PC-3 (cell line): ENCODE measurements at regions not wholly inside any gene's neighbourhood (a gene's known extent, or its start where the extent isn't known, plus 50 kb on each side); places are given as distances from the start of the nearest gene placed in this dataset.

Experiments used
- ATAC-seq: fragments of 200-7000 bp; cut with Tn5 transposase; 2 replicates; pipeline ENCODE4 v1.9.1; 2020; ENCODE audit warnings: mild to moderate bottlenecking, moderate library complexity
- BruUV-seq: library from RNA; stranded (reverse); fragments of 400-500 nt; replicated peaks from 2 replicates; lab custom pipeline; 2021; lab: Mats Ljungman, UMichigan
- CTCF ChIA-PET: fragments of 300-600 bp; sonication (Branson Sonifier 250); formaldehyde crosslinking; loops from one replicate; lab custom pipeline; 2022; ENCODE audit warnings: antibody characterized with exemption; lab: Charles Lee
- POLR2A ChIA-PET: fragments of 300-600 bp; sonication (Branson Sonifier 250); formaldehyde crosslinking; loops from one replicate; lab custom pipeline; 2022; ENCODE audit warnings: antibody characterized with exemption; ENCODE audit not compliant: unreplicated experiment; lab: Charles Lee
- DNase-seq: peaks from one replicate; pipeline ENCODE4 v3.0.0-alpha.2; 2015
- H2AFZ ChIP-seq: fragments of 300-600 bp; sonication (generic); 2 replicates; pipeline ENCODE4 v1.6.0; 2016; ENCODE audit warnings: antibody characterized with exemption, low read length
- H3F3A ChIP-seq: fragments of 300-600 bp; sonication (generic); one replicate; pipeline ENCODE4 v1.6.0; 2017; ENCODE audit warnings: antibody characterized with exemption, low read length, control low read depth, mild to moderate bottlenecking; ENCODE audit not compliant: unreplicated experiment
- H3K27ac ChIP-seq: fragments of 300-600 bp; sonication (generic); 2 replicates; pipeline ENCODE4 v1.5.1; 2016; ENCODE audit warnings: mild to moderate bottlenecking, low read length
- H3K27me3 ChIP-seq: fragments of 300-600 bp; sonication (generic); 2 replicates; pipeline ENCODE4 v1.6.1; 2016; ENCODE audit warnings: low read length, mixed read lengths
- H3K36me3 ChIP-seq: fragments of 300-600 bp; sonication (generic); 2 replicates; pipeline ENCODE4 v1.6.1; 2016; ENCODE audit warnings: low read depth, mixed run types, low read length, mixed read lengths
- H3K4me1 ChIP-seq: fragments of 300-600 bp; sonication (generic); 2 replicates; pipeline ENCODE4 v1.5.1; 2016; ENCODE audit warnings: low read length; ENCODE audit not compliant: insufficient read depth
- H3K4me2 ChIP-seq: fragments of 300-600 bp; sonication (generic); 2 replicates; pipeline ENCODE4 v1.6.0; 2016; ENCODE audit warnings: low read length
- H3K4me3 ChIP-seq: fragments of 300-600 bp; sonication (generic); 2 replicates; pipeline ENCODE4 v1.5.1; 2016; ENCODE audit warnings: mild to moderate bottlenecking, low read length, mixed read lengths
- H3K79me2 ChIP-seq: fragments of 300-600 bp; sonication (generic); 2 replicates; pipeline ENCODE4 v1.6.1; 2017; ENCODE audit warnings: low read length, mixed read lengths
- H3K9ac ChIP-seq: fragments of 300-600 bp; sonication (generic); 2 replicates; pipeline ENCODE4 v1.6.0; 2016; ENCODE audit warnings: mild to moderate bottlenecking, low read length
- H3K9me2 ChIP-seq: fragments of 300-600 bp; sonication (generic); replicated peaks from 2 replicates; pipeline ENCODE4 v1.6.1; 2016; ENCODE audit warnings: mixed run types, low read length, mixed read lengths
- H3K9me3 ChIP-seq: fragments of 300-600 bp; sonication (generic); 2 replicates; pipeline ENCODE4 v1.6.1; 2016; ENCODE audit warnings: low read length, mixed read lengths
- H4K20me1 ChIP-seq: fragments of 300-600 bp; sonication (generic); 2 replicates; pipeline ENCODE4 v1.6.1; 2016; ENCODE audit warnings: low read length, mixed read lengths
- CTCF ChIP-seq: fragments of 300-600 bp; sonication (generic); conservative IDR thresholded peaks from 2 replicates; pipeline ENCODE4 v1.5.1; 2017; ENCODE audit warnings: antibody characterized with exemption, low read depth, mild to moderate bottlenecking, low read length
- EZH2 ChIP-seq: fragments of 300-600 bp; sonication (generic); IDR thresholded peaks from one replicate; pipeline ENCODE4 v1.6.1; 2017; ENCODE audit warnings: antibody characterized with exemption, mild to moderate bottlenecking, low read length; ENCODE audit not compliant: unreplicated experiment
- EZH2phosphoT487 ChIP-seq: fragments of 300-600 bp; sonication (generic); IDR thresholded peaks from 2 replicates; pipeline ENCODE4 v1.6.1; 2018; ENCODE audit warnings: mild to moderate bottlenecking, antibody characterized with exemption, low read length, borderline replicate concordance
- intact Hi-C: fragments of 100-400 bp; cut with micrococcal nuclease; formaldehyde crosslinking; loops from 2 replicates; pipeline ENCODE4 v1.9.0; 2023

- Histone ChIP-seq H3K36me3 (no peaks in the 10 kb centered on the region), H3K4me2 (no peak overlapping the region)
- CTCF ChIA-PET = interaction anchor here (0.6 kb wide), 1 partner anchor 452 kb away, joined by 3 read pairs; no protein-coding TSS in a partner anchor
Measured at GRCh38 chr2:58419983-58420382, 178.9 kb upstream of the FANCL start.

GRCh38 chr2:58416696-58417095, 175.6 kb upstream of the FANCL start:
- no peak overlapping the region for H3K4me2 ChIP-seq
- H3K27me3 ChIP-seq = no peaks in the 10 kb centered on the region
- H3K4me3 ChIP-seq = no peak overlapping the region
- BruUV-seq = no TSS peak
- ChIA-PET CTCF (no interaction called here), POLR2A (no interaction called here)
- H3K27ac ChIP-seq = no peak overlapping the region
- TF ChIP-seq EZH2phosphoT487 (no peak), EZH2 (no peak), CTCF (no peak)
- no peaks in the 10 kb centered on the region for H3F3A ChIP-seq
- H3K9me3 ChIP-seq = no peaks in the 10 kb centered on the region
- H3K9me2 ChIP-seq = no peaks in the 10 kb centered on the region
- H3K36me3 ChIP-seq = no peaks in the 10 kb centered on the region
- intact Hi-C loops = no loop called here
- no peaks in the 10 kb centered on the region for H3K79me2 ChIP-seq
- H4K20me1 ChIP-seq = no peaks in the 10 kb centered on the region
- no peaks in the 10 kb centered on the region for H3K4me1 ChIP-seq
- no peak overlapping the region for H2AFZ ChIP-seq
- DNase-seq = no peak
- ATAC-seq = no peak
- H3K9ac ChIP-seq = no peak overlapping the region

More at GRCh38 chr2:58419983-58420382, 178.9 kb upstream of the FANCL start:
- no peak for TF ChIP-seq EZH2phosphoT487
- no peak for TF ChIP-seq EZH2
- TF ChIP-seq CTCF = no peak
- ATAC-seq (peak; percentile 33; the same call in 1 of the 2 replicates), DNase-seq (no peak)
- Histone ChIP-seq H3K27ac (no peak overlapping the region), H3K9me2 (no peaks in the 10 kb centered on the region), H2AFZ (no peak overlapping the region), H4K20me1 (no peaks in the 10 kb centered on the region), H3K27me3 (no peaks in the 10 kb centered on the region), H3K4me1 (no peaks in the 10 kb centered on the region), H3K79me2 (no peaks in the 10 kb centered on the region), H3K4me3 (no peak overlapping the region), H3K9me3 (no peaks in the 10 kb centered on the region), H3K9ac (no peak overlapping the region), H3F3A (no peaks in the 10 kb centered on the region)
- POLR2A ChIA-PET = interaction anchor here (0.5 kb wide), 1 partner anchor 215 kb away, joined by 17 read pairs; no protein-coding TSS in a partner anchor
- intact Hi-C loops = no loop called here
- no TSS peak for BruUV-seq

- H3F3A ChIP-seq = no peaks in the 10 kb centered on the region
- H3K79me2 ChIP-seq = no peaks in the 10 kb centered on the region
- H3K27me3 ChIP-seq = no peaks in the 10 kb centered on the region
- no peak overlapping the region for H3K27ac ChIP-seq
- DNase-seq (no peak), ATAC-seq (no peak)
- H3K36me3 ChIP-seq = no peaks in the 10 kb centered on the region
- H2AFZ ChIP-seq = no peak overlapping the region
- POLR2A ChIA-PET = interaction anchor here (0.7 kb wide), 1 partner anchor 293 kb away, joined by 3 read pairs; no protein-coding TSS in a partner anchor
- no peaks in the 10 kb centered on the region for H4K20me1 ChIP-seq
- CTCF ChIA-PET = no interaction called here
- H3K9ac ChIP-seq = no peak overlapping the region
- BruUV-seq = no TSS peak
- no peaks in the 10 kb centered on the region for H3K4me1 ChIP-seq
- intact Hi-C loops = no loop called here
- H3K9me2 ChIP-seq = no peaks in the 10 kb centered on the region
- no peak overlapping the region for H3K4me2 ChIP-seq
- TF ChIP-seq CTCF (no peak), EZH2phosphoT487 (no peak), EZH2 (no peak)
- H3K4me3 ChIP-seq = no peak overlapping the region
- H3K9me3 ChIP-seq = no peaks in the 10 kb centered on the region
Measured at GRCh38 chr2:58414506-58414905, 173.4 kb upstream of the FANCL start.
